HepG2 (cell line): ENCODE measurements at regions not wholly inside any gene's neighbourhood (a gene's known extent, or its start where the extent isn't known, plus 50 kb on each side); places are given as distances from the start of the nearest gene placed in this dataset.

Experiments used
- AKNA ChIP-seq: sonication (generic); formaldehyde crosslinking; IDR thresholded peaks from 2 replicates; pipeline ENCODE4 v1.4.0; 2020; ENCODE audit warnings: missing genetic modification reagents, borderline replicate concordance
- CREM ChIP-seq, 2 experiments: sonication (generic) in 1 of 2; formaldehyde crosslinking in 1 of 2; IDR thresholded peaks; 2 replicates each; pipeline versions ENCODE4 v1.4.0 to v1.6.1; 2016 to 2020; ENCODE audit warnings: antibody characterized with exemption in 1 of 2, mild to moderate bottlenecking in 1 of 2, missing genetic modification reagents in 1 of 2
- TF ChIP-seq, protein P1 (sequence below), 2 experiments: sonication (generic) in 1 of 2; formaldehyde crosslinking in 1 of 2; IDR thresholded peaks; 2 replicates each; pipeline versions ENCODE4 v1.6.1 to v1.9.0; 2014 to 2022; ENCODE audit warnings: antibody characterized with exemption in 1 of 2, borderline replicate concordance in 1 of 2, inconsistent platforms in 1 of 2, low read depth in 1 of 2, missing genetic modification reagents in 1 of 2

DNA sequence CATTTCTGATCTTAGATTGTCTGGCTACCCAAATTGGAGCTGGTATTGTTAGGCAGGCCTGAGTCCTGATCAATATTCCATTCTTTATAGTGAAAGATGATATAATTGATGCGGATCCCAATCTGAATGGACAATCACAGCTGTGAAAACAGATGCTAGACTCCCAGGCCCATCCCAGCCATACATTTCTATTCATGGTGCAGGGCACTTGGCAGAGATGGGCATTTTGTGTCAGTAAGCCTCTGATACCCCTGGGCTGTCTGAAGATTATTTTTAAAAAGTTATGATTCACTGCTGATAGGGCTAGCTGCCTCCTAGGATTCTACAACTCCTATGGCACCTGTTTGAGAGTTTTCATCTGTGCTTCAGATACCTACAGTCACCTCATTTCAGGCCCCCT is 61.2 kb upstream of the TSPAN7 start (continued):
- TF ChIP-seq, protein P1, sequence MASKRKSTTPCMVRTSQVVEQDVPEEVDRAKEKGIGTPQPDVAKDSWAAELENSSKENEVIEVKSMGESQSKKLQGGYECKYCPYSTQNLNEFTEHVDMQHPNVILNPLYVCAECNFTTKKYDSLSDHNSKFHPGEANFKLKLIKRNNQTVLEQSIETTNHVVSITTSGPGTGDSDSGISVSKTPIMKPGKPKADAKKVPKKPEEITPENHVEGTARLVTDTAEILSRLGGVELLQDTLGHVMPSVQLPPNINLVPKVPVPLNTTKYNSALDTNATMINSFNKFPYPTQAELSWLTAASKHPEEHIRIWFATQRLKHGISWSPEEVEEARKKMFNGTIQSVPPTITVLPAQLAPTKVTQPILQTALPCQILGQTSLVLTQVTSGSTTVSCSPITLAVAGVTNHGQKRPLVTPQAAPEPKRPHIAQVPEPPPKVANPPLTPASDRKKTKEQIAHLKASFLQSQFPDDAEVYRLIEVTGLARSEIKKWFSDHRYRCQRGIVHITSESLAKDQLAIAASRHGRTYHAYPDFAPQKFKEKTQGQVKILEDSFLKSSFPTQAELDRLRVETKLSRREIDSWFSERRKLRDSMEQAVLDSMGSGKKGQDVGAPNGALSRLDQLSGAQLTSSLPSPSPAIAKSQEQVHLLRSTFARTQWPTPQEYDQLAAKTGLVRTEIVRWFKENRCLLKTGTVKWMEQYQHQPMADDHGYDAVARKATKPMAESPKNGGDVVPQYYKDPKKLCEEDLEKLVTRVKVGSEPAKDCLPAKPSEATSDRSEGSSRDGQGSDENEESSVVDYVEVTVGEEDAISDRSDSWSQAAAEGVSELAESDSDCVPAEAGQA (IDR thresholded peaks at IDR 0.05; ENCODE audit: low read depth), result no peak
- TF ChIP-seq, protein P1 (CRISPR knock-in tag; IDR thresholded peaks at IDR 0.05; ENCODE audit: borderline replicate concordance), result no peak
- TF ChIP-seq AKNA (CRISPR knock-in tag), result no peak
- no peak for TF ChIP-seq CREM (IDR thresholded peaks at IDR 0.05)
- no peak for TF ChIP-seq CREM (CRISPR knock-in tag; IDR thresholded peaks at IDR 0.05)
- TF ChIP-seq, all 625 proteins: peak for 0
